Right lobe of liver (tissue), 4 donors: ENCODE measurements at regions not wholly inside any gene's neighbourhood (a gene's known extent, or its start where the extent isn't known, plus 50 kb on each side); places are given as distances from the start of the nearest gene placed in this dataset.

Experiments
- POLR2A ChIP-seq: fragments of 450-650 bp; IDR thresholded peaks from one replicate; pipeline ENCODE4 v1.6.1; 2017; ENCODE audit warnings: antibody characterized with exemption, mild to moderate bottlenecking
- TF ChIP-seq, protein P1 (sequence below), 4 donors: fragments of 200-600 bp in 3 of 4; fragments of 450-650 bp in 1 of 4; IDR thresholded peaks; one replicate each; pipeline versions ENCODE4 v1.5.1 to v1.8.0; 2016 to 2022; ENCODE audit warnings: antibody characterized with exemption in 4 of 4, mild to moderate bottlenecking in 2 of 4
- donor health status: DM: no; HTN: no; CAD: no.
- donor health status: DM: no; HTN: no; CAD: no.
- donor health status: DM: no; HTN: yes; CAD: no.

- TF ChIP-seq, protein P1, sequence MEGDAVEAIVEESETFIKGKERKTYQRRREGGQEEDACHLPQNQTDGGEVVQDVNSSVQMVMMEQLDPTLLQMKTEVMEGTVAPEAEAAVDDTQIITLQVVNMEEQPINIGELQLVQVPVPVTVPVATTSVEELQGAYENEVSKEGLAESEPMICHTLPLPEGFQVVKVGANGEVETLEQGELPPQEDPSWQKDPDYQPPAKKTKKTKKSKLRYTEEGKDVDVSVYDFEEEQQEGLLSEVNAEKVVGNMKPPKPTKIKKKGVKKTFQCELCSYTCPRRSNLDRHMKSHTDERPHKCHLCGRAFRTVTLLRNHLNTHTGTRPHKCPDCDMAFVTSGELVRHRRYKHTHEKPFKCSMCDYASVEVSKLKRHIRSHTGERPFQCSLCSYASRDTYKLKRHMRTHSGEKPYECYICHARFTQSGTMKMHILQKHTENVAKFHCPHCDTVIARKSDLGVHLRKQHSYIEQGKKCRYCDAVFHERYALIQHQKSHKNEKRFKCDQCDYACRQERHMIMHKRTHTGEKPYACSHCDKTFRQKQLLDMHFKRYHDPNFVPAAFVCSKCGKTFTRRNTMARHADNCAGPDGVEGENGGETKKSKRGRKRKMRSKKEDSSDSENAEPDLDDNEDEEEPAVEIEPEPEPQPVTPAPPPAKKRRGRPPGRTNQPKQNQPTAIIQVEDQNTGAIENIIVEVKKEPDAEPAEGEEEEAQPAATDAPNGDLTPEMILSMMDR (IDR thresholded peaks at IDR 0.05) = no peak
- no peak for TF ChIP-seq POLR2A
Measured at GRCh38 chr9:88775037-88775471, 216.2 kb upstream of the S1PR3 start.
